HG03378 (cell line): ENCODE measurements at regions not wholly inside any gene's neighbourhood (a gene's known extent, or its start where the extent isn't known, plus 50 kb on each side); places are given as distances from the start of the nearest gene placed in this dataset.
"Not testable (repeated sequence)": the region's sequence is repeated elsewhere in the genome, so short reads cannot be mapped to it uniquely, and the experiment has no call there.

ENCODE experiments used
- ATAC-seq: cut with Tn5 transposase; IDR thresholded peaks from one replicate; pipeline ENCODE4 v1.9.1; 2021; ENCODE audit warnings: mild to moderate bottlenecking, moderate library complexity; ENCODE audit not compliant: unreplicated experiment

DNA sequence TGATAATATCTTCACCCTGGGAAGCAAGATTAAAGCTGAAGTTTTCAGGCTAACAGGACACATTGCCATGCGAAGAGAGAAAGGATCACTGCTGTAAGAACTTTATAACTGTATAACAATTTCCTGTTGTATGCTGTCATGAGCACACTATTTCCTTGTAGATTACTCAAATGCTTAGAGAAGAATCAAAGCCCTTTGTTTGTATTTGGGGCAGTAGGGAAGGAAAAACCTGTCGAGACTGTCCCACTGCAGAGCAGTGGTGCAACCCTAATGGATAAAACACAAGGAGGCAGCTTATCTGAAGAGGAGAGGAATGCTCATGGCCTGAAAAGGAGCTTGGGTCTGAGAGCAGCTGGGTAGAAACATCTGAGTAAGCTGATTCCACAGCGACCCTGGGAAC is 327.7 kb upstream of the NPSR1 start:
- no peak for ATAC-seq

- no peak for ATAC-seq
Observed at GRCh38 chr7:34331102-34331501, 326.9 kb upstream of the NPSR1 start.

DNA sequence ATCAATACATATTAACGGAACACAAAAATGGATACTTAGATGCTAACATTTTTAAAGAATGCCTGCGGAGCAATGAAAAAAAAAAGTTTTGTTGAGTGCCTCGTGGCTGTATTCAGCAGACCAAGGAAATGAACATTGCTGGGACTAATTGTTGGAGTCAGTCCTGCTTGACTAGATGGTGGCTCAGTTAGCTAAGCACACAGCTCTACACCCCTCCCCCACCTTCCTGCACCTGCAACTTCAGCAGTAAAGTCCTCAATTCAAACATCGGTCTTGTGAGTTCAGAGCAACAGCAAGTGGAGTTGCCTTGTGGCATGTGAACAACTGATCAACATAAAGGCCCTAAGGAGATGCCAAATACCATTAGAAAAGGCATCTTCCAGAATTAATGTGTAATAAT is 326.0 kb upstream of the NPSR1 start:
- ATAC-seq = no peak

GRCh38 chr7:34333184-34333583 is 324.8 kb upstream of the NPSR1 start:
- no peak for ATAC-seq

- no peak for ATAC-seq
Observed at GRCh38 chr7:34333925-34334324, 324.1 kb upstream of the NPSR1 start.

GRCh38 chr7:34337163-34337562 is 320.9 kb upstream of the NPSR1 start:
- ATAC-seq = no peak

- no peak for ATAC-seq
Observed at GRCh38 chr7:34338961-34339526, 319.0 kb upstream of the NPSR1 start.

DNA sequence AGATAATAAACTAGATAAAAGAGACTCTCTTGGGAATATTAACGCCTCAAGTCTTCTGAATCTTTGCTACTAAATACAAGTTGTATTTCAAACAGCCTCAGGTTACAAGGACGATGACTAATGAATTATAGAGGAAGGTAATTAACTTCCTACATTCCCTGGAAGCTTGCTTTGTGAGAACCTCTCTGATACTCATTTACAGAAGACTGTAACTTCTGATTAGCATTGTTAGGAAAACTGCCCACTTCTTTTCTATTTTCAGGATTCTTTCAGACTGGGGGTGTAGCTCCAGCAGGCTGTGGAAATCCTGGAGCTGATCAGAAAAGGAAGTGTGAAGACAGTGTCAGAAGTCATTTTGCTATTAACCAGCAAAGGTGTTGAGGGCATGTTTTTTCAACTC is 316.7 kb upstream of the NPSR1 start:
- ATAC-seq = no peak

- ATAC-seq = no peak
Observed at GRCh38 chr7:34342387-34342786, 315.6 kb upstream of the NPSR1 start.

- no peak for ATAC-seq
Observed at GRCh38 chr7:34343667-34344066, 314.4 kb upstream of the NPSR1 start.

DNA sequence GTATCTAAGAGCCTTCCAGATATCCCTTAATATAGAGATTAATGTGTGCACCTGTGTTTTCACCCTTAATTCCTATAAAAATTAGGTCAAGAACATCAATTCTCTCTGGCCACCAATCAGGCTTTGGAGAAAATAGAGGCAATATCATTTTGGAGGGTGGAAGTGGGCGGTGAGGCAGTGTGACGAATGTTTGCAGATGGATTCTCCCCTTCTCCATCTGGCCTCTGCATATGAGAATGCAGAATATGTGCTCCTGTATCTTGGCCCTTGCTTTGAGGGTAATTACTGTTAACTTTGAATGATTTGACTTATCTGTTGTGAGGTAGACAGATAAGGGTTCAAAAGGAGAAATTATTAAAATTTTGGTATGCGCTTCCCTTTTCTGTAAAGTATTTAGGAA is 304.0 kb upstream of the NPSR1 start:
- ATAC-seq = no peak

GRCh38 chr7:34354899-34355298 is 303.1 kb upstream of the NPSR1 start:
- ATAC-seq = no peak

GRCh38 chr7:34357068-34357467 is 300.9 kb upstream of the NPSR1 start:
- no peak for ATAC-seq

DNA sequence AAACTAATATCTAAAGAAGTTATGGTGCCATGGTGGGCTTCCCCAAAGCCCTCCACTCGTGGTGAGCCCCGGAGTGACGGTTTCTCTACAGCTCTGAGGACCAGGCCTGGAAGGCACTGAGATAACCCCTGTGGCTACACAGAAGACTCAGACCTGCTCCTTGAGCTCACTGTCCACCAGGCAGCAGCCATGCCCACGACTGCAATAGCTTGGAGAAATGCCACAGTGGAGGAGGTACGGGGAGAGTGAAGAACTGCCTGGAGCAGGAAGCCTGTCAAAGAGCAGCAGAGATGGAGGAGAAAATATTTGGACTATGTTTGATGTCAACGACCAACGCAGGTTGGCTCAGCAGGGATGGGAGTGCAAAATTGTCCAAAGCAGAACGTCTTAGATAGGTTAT is 300.1 kb upstream of the NPSR1 start:
- ATAC-seq = no peak

GRCh38 chr7:34358578-34358977 is 299.4 kb upstream of the NPSR1 start:
- not testable (repeated sequence) for ATAC-seq

DNA sequence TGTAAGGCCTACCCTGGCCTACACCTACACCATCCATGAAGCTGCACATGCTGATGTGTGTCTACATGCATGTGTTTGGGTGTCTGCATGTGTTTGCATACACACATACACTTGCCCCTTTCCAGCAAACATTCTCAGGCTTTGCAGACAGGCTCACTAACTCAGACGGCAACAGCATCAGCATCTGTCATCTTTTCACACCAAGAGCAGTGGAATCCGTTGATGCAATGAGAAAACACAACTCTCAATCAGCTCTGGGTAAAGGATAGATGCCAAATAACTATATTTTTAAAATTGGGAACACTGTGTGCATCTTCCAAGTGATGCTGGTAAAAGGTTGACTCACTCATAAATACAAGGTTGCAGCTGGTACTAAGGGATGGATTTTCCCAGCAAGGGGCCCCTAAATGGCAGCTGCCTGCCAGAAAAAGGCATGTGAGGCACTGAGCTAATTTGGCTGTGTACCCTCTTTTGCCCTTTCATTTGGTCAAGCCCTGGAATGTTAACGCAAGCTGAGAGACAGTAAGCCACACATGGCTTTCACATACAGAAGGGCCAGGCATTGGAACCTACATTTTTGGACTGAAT is 296.3 kb upstream of the NPSR1 start:
- ATAC-seq = no peak

GRCh38 chr7:34362621-34363020 is 295.4 kb upstream of the NPSR1 start:
- no peak for ATAC-seq

GRCh38 chr7:34364130-34364529 is 293.9 kb upstream of the NPSR1 start:
- no peak for ATAC-seq

DNA sequence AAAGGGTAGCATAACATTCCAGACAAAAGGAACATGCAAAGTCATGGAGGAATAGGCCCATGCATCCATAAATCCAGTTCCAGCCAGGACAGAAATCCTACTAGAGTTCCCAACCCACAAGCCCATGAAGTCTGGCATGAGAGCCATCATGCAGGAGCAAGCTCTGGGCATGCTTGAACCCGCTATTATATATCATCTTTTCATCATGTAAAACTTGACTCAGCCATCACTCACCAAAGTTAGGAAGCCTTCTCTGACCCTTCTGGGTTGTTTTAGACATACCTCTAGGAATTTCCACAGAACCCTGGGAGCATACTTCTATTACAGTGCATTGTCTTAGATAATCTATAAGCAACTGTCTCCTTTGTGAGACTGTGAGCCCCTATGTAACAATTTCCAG is 293.0 kb upstream of the NPSR1 start:
- no peak for ATAC-seq

DNA sequence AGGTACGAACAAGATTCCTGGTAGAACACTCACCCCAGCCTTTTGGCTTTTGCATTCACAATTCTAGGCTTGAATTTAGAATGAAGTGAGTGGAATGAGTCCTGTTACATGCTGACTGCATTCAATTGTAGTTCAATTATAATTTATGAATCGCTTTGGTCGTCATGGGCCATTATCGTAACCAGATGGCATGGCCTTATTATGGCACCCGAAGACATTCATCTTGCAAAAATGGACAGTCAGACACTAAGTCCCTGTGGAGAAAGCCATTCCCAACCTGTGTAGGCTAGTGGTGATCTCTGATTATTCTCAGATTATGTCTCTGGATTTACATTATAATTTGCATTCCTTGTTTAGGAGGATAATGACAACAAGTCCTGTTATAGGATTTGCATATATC is 292.4 kb upstream of the NPSR1 start:
- ATAC-seq = no peak

DNA sequence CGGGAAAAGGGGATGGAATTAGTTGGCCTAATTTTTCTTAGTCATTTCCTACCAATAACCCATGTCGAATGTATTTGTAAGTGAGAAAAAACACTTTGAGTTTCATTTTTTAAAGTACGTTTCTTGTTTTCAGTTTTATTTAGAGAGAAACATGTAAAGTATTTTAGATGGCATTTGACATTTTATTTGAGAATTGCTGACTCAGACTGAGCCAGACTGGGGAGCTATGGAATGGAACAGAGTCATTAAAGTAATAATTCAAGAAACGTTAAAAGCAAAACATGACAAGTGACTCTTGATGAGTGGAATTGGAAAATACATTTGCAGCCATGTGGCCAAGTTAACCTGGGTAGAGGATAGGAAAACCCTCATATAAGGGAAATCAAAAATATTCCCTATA is 286.1 kb upstream of the NPSR1 start:
- no peak for ATAC-seq

GRCh38 chr7:34373940-34374339 is 284.1 kb upstream of the NPSR1 start:
- no peak for ATAC-seq

- no peak for ATAC-seq
Observed at GRCh38 chr7:34382166-34382893, 275.7 kb upstream of the NPSR1 start.
